Kidney epithelial cell (primary cell): ENCODE measurements at regions not wholly inside any gene's neighbourhood (a gene's known extent, or its start where the extent isn't known, plus 50 kb on each side); places are given as distances from the start of the nearest gene placed in this dataset.
A peak's percentile ranks its signal among the peaks of the same experiment; 100 is the strongest.

Source experiments
- DNase-seq: peaks from one replicate; pipeline ENCODE4 v3.0.0-alpha.2; 2010; ENCODE audit warnings: low read depth
- H3K27me3 ChIP-seq: 2 replicates; pipeline ENCODE4 v1.6.0; 2011; ENCODE audit warnings: low read length; ENCODE audit not compliant: control insufficient read depth, insufficient read depth
- H3K36me3 ChIP-seq: 2 replicates; pipeline ENCODE4 v1.5.1; 2011; ENCODE audit warnings: low read length; ENCODE audit not compliant: control insufficient read depth, insufficient read depth
- H3K4me3 ChIP-seq: 2 replicates; pipeline ENCODE4 v1.5.1; 2011; ENCODE audit warnings: low read depth, mild to moderate bottlenecking, control low read depth, low read length
- CTCF ChIP-seq: IDR thresholded peaks from 2 replicates; pipeline ENCODE4 v1.5.1; 2011; ENCODE audit warnings: mild to moderate bottlenecking, moderate library complexity, low read length, control low read depth, inconsistent platforms; ENCODE audit not compliant: insufficient read depth, poor library complexity, severe bottlenecking

- peak; percentile 45 for DNase-seq
- Histone ChIP-seq H3K27me3 (no peaks in the 10 kb centered on the region), H3K36me3 (no peaks in the 10 kb centered on the region), H3K4me3 (no peak overlapping the region)
- no peak for TF ChIP-seq CTCF
These were observed 429.0 kb downstream of the BMP2 start for GRCh38 chr20:7196481-7196880.

GRCh38 chr20:7199861-7200260 lies 432.4 kb downstream of the BMP2 start:
- no peak for TF ChIP-seq CTCF
- H3K36me3 ChIP-seq = no peaks in the 10 kb centered on the region
- DNase-seq = no peak
- H3K4me3 ChIP-seq = no peak overlapping the region
- H3K27me3 ChIP-seq = no peaks in the 10 kb centered on the region

GRCh38 chr20:7207186-7207798 lies 439.8 kb downstream of the BMP2 start:
- TF ChIP-seq CTCF = no peak
- no peaks in the 10 kb centered on the region for H3K27me3 ChIP-seq
- DNase-seq = no peak
- H3K36me3 ChIP-seq = no peaks in the 10 kb centered on the region
- H3K4me3 ChIP-seq = no peak overlapping the region

GRCh38 chr20:7210910-7211309 lies 443.4 kb downstream of the BMP2 start:
- Histone ChIP-seq H3K27me3 (no peaks in the 10 kb centered on the region), H3K4me3 (no peak overlapping the region), H3K36me3 (no peaks in the 10 kb centered on the region)
- DNase-seq = no peak
- TF ChIP-seq CTCF = no peak

- no peak for TF ChIP-seq CTCF
- H3K27me3 ChIP-seq = no peaks in the 10 kb centered on the region
- DNase-seq = no peak
- no peak overlapping the region for H3K4me3 ChIP-seq
- no peaks in the 10 kb centered on the region for H3K36me3 ChIP-seq
These were observed 446.7 kb downstream of the BMP2 start for GRCh38 chr20:7214081-7214740.

GRCh38 chr20:7217606-7218005 lies 450.1 kb downstream of the BMP2 start:
- H3K27me3 ChIP-seq = no peaks in the 10 kb centered on the region
- no peaks in the 10 kb centered on the region for H3K36me3 ChIP-seq
- no peak for DNase-seq
- TF ChIP-seq CTCF = no peak
- no peak overlapping the region for H3K4me3 ChIP-seq
